ENCODE measurements at regions not wholly inside any gene's neighbourhood (a gene's known extent, or its start where the extent isn't known, plus 50 kb on each side); places are given as distances from the start of the nearest gene placed in this dataset.

- Mint-ChIP-seq H3K9me3 (no peaks in the 10 kb centered on the region; the same call in 2 of the 3 replicates), H3K27me3 (ENCODE audit: insufficient read depth, low read depth, poor library complexity) (no peaks in the 10 kb centered on the region), H3K4me1 (no peaks in the 10 kb centered on the region), H3K4me3 (no peak overlapping the region), H3K27ac (no peak overlapping the region), H3K36me3 (ENCODE audit: low read depth) (no peaks in the 10 kb centered on the region)
- H4K20me1 ChIP-seq (replicated peaks; ENCODE audit: insufficient read depth): no peaks in the 10 kb centered on the region
- no peak overlapping the region for H3K4me3 ChIP-seq
- no peaks in the 10 kb centered on the region for H3F3A ChIP-seq (replicated peaks; ENCODE audit: low read depth)
- H3K36me3 ChIP-seq (ENCODE audit: insufficient read depth): no peaks in the 10 kb centered on the region
- H3K4me1 ChIP-seq (ENCODE audit: insufficient read depth): no peaks in the 10 kb centered on the region
- no peaks in the 10 kb centered on the region for H3K79me2 ChIP-seq (replicated peaks; ENCODE audit: insufficient read depth)
- no peak for ATAC-seq
- TF ChIP-seq CTCF (conservative IDR thresholded peaks at IDR 0.05; ENCODE audit: low read depth in 2 of 2) (no peak), JUNB (IDR thresholded peaks at IDR 0.05; ENCODE audit: unreplicated experiment) (no peak), ETS1 (IDR thresholded peaks at IDR 0.05) (no peak), ZNF114 (CRISPR knock-in tag; IDR thresholded peaks at IDR 0.05) (no peak), NANOG (IDR thresholded peaks at IDR 0.05; ENCODE audit: borderline replicate concordance) (no peak), ZNF462 (CRISPR knock-in tag; IDR thresholded peaks at IDR 0.05) (no peak), REST (IDR thresholded peaks at IDR 0.05; ENCODE audit: unreplicated experiment) (no peak), STAT1 (IDR thresholded peaks at IDR 0.05; ENCODE audit: unreplicated experiment) (no peak), ZNF331 (CRISPR knock-in tag; IDR thresholded peaks at IDR 0.05; ENCODE audit: low read depth) (no peak), CREB1 (CRISPR knock-in tag; IDR thresholded peaks at IDR 0.05; ENCODE audit: low read depth) (no peak), POLR2AphosphoS5 (IDR thresholded peaks at IDR 0.05; ENCODE audit: low read depth) (no peak), EZH2phosphoT487 (IDR thresholded peaks at IDR 0.05; ENCODE audit: unreplicated experiment) (no peak)
- no peak overlapping the region for H3K27ac ChIP-seq (ENCODE audit: low read depth)
- no peak overlapping the region for H2AFZ ChIP-seq
- no peak overlapping the region for H3K4me2 ChIP-seq
- no peak for DNase-seq (ENCODE audit: low spot score)
- H3K27me3 ChIP-seq (ENCODE audit: insufficient read depth): no peaks in the 10 kb centered on the region
- no peaks in the 10 kb centered on the region; the same call in 1 of the 2 replicates for H3K9me2 ChIP-seq (ENCODE audit: insufficient read depth)
These were observed 431.0 kb upstream of the SOX9 start for GRCh38 chr17:71689782-71690181.

Measured in GM23338 (cell line).